H9 (cell line): ENCODE measurements at regions not wholly inside any gene's neighbourhood (a gene's known extent, or its start where the extent isn't known, plus 50 kb on each side); places are given as distances from the start of the nearest gene placed in this dataset.

ENCODE experiments used
- DNase-seq: peaks from one replicate; pipeline ENCODE4 v3.0.0-alpha.2; 2017
- H2AFZ ChIP-seq: one replicate; pipeline ENCODE4 v1.6.1; 2013; ENCODE audit warnings: mild to moderate bottlenecking, low read length, control low read depth, moderate library complexity
- H2AK5ac ChIP-seq: 2 replicates; pipeline ENCODE4 v1.6.1; 2013; ENCODE audit warnings: low read length, control low read depth, mixed read lengths; ENCODE audit not compliant: insufficient read length
- H2BK120ac ChIP-seq: one replicate; pipeline ENCODE4 v1.6.1; 2013; ENCODE audit warnings: low read depth, mild to moderate bottlenecking, low read length, control low read depth, inconsistent platforms; ENCODE audit not compliant: poor library complexity, severe bottlenecking
- H2BK12ac ChIP-seq: 2 replicates; pipeline ENCODE4 v1.6.1; 2013; ENCODE audit warnings: low read length, control low read depth, mixed read lengths, low read depth; ENCODE audit not compliant: insufficient read length
- H2BK15ac ChIP-seq: 2 replicates; pipeline ENCODE4 v1.6.1; 2013; ENCODE audit warnings: low read depth, low read length, control low read depth
- H2BK20ac ChIP-seq: one replicate; pipeline ENCODE4 v1.6.1; 2013; ENCODE audit warnings: low read depth, mild to moderate bottlenecking, low read length, control low read depth, inconsistent platforms; ENCODE audit not compliant: poor library complexity, severe bottlenecking
- H2BK5ac ChIP-seq: 2 replicates; pipeline ENCODE4 v1.6.1; 2013; ENCODE audit warnings: low read length, control low read depth, mixed read lengths; ENCODE audit not compliant: insufficient read length
- H3K14ac ChIP-seq: 2 replicates; pipeline ENCODE4 v1.6.1; 2013; ENCODE audit warnings: low read length, control low read depth; ENCODE audit not compliant: insufficient read depth
- H3K18ac ChIP-seq: 2 replicates; pipeline ENCODE4 v1.6.1; 2013; ENCODE audit warnings: low read depth, mild to moderate bottlenecking, mixed read lengths, low read length, control low read depth; ENCODE audit not compliant: insufficient read length
- H3K23ac ChIP-seq: 2 replicates; pipeline ENCODE4 v1.6.1; 2013; ENCODE audit warnings: low read length, control low read depth, mixed read lengths, low read depth; ENCODE audit not compliant: insufficient read length
- H3K23me2 ChIP-seq: 2 replicates; pipeline ENCODE4 v1.6.1; 2013; ENCODE audit warnings: low read depth, mild to moderate bottlenecking, mixed read lengths, low read length, control low read depth; ENCODE audit not compliant: insufficient read length, poor library complexity, severe bottlenecking
- H3K27ac ChIP-seq: 2 replicates; pipeline ENCODE4 v1.5.1; 2013; ENCODE audit warnings: low read length, control low read depth, mixed read lengths, low read depth; ENCODE audit not compliant: insufficient read length
- H3K27me3 ChIP-seq: 2 replicates; pipeline ENCODE4 v1.6.1; 2013; ENCODE audit warnings: low read length, control low read depth, inconsistent platforms; ENCODE audit not compliant: insufficient read depth
- H3K4ac ChIP-seq: 2 replicates; pipeline ENCODE4 v1.6.1; 2013; ENCODE audit warnings: low read depth, mild to moderate bottlenecking, control low read depth, inconsistent platforms, low read length, moderate library complexity
- H3K4me1 ChIP-seq: 2 replicates; pipeline ENCODE4 v1.6.1; 2013; ENCODE audit warnings: low read length, control low read depth, inconsistent platforms; ENCODE audit not compliant: insufficient read depth
- H3K4me2 ChIP-seq: 2 replicates; pipeline ENCODE4 v1.6.1; 2013; ENCODE audit warnings: low read length, control low read depth, mixed read lengths; ENCODE audit not compliant: insufficient read length, insufficient read depth
- H3K56ac ChIP-seq: 2 replicates; pipeline ENCODE4 v1.6.1; 2013; ENCODE audit warnings: low read depth, mild to moderate bottlenecking, mixed read lengths, low read length, control low read depth; ENCODE audit not compliant: insufficient read length
- H3K79me1 ChIP-seq: 2 replicates; pipeline ENCODE4 v1.6.1; 2013; ENCODE audit warnings: low read depth, mild to moderate bottlenecking, moderate library complexity, low read length, control low read depth, inconsistent platforms; ENCODE audit not compliant: insufficient read depth, poor library complexity, severe bottlenecking
- H3K79me2 ChIP-seq: 2 replicates; pipeline ENCODE4 v1.6.1; 2013; ENCODE audit warnings: low read length, control low read depth, inconsistent platforms; ENCODE audit not compliant: insufficient read depth
- H3K9ac ChIP-seq: 2 replicates; pipeline ENCODE4 v1.6.1; 2013; ENCODE audit warnings: low read length, control low read depth, mixed read lengths; ENCODE audit not compliant: insufficient read length; ENCODE audit errors: extremely low read depth
- H3K9me3 ChIP-seq: one replicate; pipeline ENCODE4 v1.6.1; 2013; ENCODE audit warnings: low read depth, low read length, inconsistent platforms; ENCODE audit not compliant: control insufficient read depth
- H3T11ph ChIP-seq: one replicate; pipeline ENCODE4 v1.6.1; 2013; ENCODE audit warnings: mild to moderate bottlenecking, low read length, control low read depth, inconsistent platforms
- H4K20me1 ChIP-seq: one replicate; pipeline ENCODE4 v1.6.1; 2013; ENCODE audit not compliant: control insufficient read depth, insufficient read length, insufficient read depth
- H4K5ac ChIP-seq: 2 replicates; pipeline ENCODE4 v1.6.1; 2013; ENCODE audit warnings: low read depth, mild to moderate bottlenecking, mixed read lengths, low read length, control low read depth; ENCODE audit not compliant: insufficient read length
- H4K8ac ChIP-seq: replicated peaks from 2 replicates; pipeline ENCODE4 v1.6.1; 2013; ENCODE audit warnings: low read length, control low read depth, mixed read lengths, low read depth; ENCODE audit not compliant: insufficient read length
- H4K91ac ChIP-seq: 2 replicates; pipeline ENCODE4 v1.6.1; 2013; ENCODE audit warnings: low read depth, mild to moderate bottlenecking, moderate library complexity, mixed read lengths, low read length, control low read depth; ENCODE audit not compliant: insufficient read length
- H3K27ac Mint-ChIP-seq, 3 experiments: 2 replicates in 2 of 3; 3 replicates in 1 of 3; pipeline ENCODE4 v1.8.0; 2020 to 2021; ENCODE audit warnings: mixed read lengths in 3 of 3, mild to moderate bottlenecking in 1 of 3, moderate library complexity in 1 of 3
- H3K27me3 Mint-ChIP-seq: 2 replicates; pipeline ENCODE4 v1.8.0; 2021; ENCODE audit warnings: low read depth, mild to moderate bottlenecking, moderate library complexity, mixed read lengths
- H3K36me3 Mint-ChIP-seq, 3 experiments: 2 replicates in 2 of 3; 3 replicates in 1 of 3; pipeline ENCODE4 v1.8.0; 2020 to 2021; ENCODE audit warnings: low read depth in 3 of 3, mixed read lengths in 3 of 3; ENCODE audit not compliant: insufficient read depth in 1 of 3
- H3K4me1 Mint-ChIP-seq, 2 experiments: 2 replicates each; pipeline ENCODE4 v1.8.0; 2020; ENCODE audit warnings: mixed read lengths in 2 of 2
- H3K4me3 Mint-ChIP-seq, 2 experiments: 2 replicates in 1 of 2; 3 replicates in 1 of 2; pipeline ENCODE4 v1.8.0; 2020 to 2021; ENCODE audit warnings: mild to moderate bottlenecking in 2 of 2, mixed read lengths in 2 of 2, moderate library complexity in 1 of 2
- H3K9me3 Mint-ChIP-seq, 2 experiments: 2 replicates in 1 of 2; 3 replicates in 1 of 2; pipeline ENCODE4 v1.8.0; 2020; ENCODE audit warnings: mild to moderate bottlenecking in 2 of 2, mixed read lengths in 2 of 2, moderate library complexity in 1 of 2
- CTCF ChIP-seq: fragments of 200-600 bp; sonication (generic); conservative IDR thresholded peaks from 3 replicates; pipeline ENCODE4 v1.8.0; 2021; ENCODE audit warnings: antibody characterized with exemption, mild to moderate bottlenecking
- WGBS: extraction: QIAGEN DNeasy Blood & Tissue Kit; methylation state at CpG from one replicate; pipeline ENCODE4 v1.1.7; 2013; ENCODE audit warnings: missing lambda C conversion rate, low lambda C conversion rate, mixed read lengths; ENCODE audit not compliant: insufficient read length; ENCODE audit errors: extremely low coverage; 5-methylcytosine and 5-hydroxymethylcytosine counted together

- Histone ChIP-seq H3K27me3 (no peaks in the 10 kb centered on the region), H4K91ac (no peak overlapping the region), H3K18ac (no peak overlapping the region), H4K20me1 (no peaks in the 10 kb centered on the region), H2BK20ac (no peak overlapping the region), H2BK12ac (no peak overlapping the region), H3K23me2 (no peaks in the 10 kb centered on the region), H2BK120ac (no peak overlapping the region), H3K9ac (no peak overlapping the region), H2AFZ (no peak overlapping the region), H3K79me2 (no peaks in the 10 kb centered on the region), H3K23ac (no peak overlapping the region), H3K4me2 (no peak overlapping the region), H4K8ac (no peak overlapping the region), H2BK5ac (no peak overlapping the region), H3K4ac (no peak overlapping the region), H2BK15ac (no peak overlapping the region), H3T11ph (no peak overlapping the region), H4K5ac (no peak overlapping the region), H3K9me3 (no peaks in the 10 kb centered on the region), H3K79me1 (no peaks in the 10 kb centered on the region), H3K27ac (no peak overlapping the region), H2AK5ac (no peak overlapping the region), H3K14ac (no peak overlapping the region), H3K4me1 (no peaks in the 10 kb centered on the region; the same call in 1 of the 2 replicates), H3K56ac (no peak overlapping the region)
- Mint-ChIP-seq H3K27me3 (peaks cover 5% of the 10 kb centered on the region; the same call in 1 of the 2 replicates), H3K4me3 (no peak overlapping the region), H3K9me3 (peaks cover 4 to 12% of the 10 kb centered on the region in 2 experiments; a peak in 4 of 5 replicates), H3K36me3 (peaks cover 0 to 12% (median 4%) of the 10 kb centered on the region in 3 experiments; a peak in 5 of 7 replicates), H3K4me1 (peaks cover 15 to 16% of the 10 kb centered on the region in 2 experiments), H3K27ac (no peak overlapping the region)
- no peak for DNase-seq
- no peak for TF ChIP-seq CTCF
- no CpG with 5 or more reads among the region's 1 CpG for WGBS
These were observed 120.7 kb upstream of the MDFIC2 start for GRCh38 chr3:70433091-70433490.
